Muscle of arm (tissue), 1 donor: ENCODE measurements at regions not wholly inside any gene's neighbourhood (a gene's known extent, or its start where the extent isn't known, plus 50 kb on each side); places are given as distances from the start of the nearest gene placed in this dataset.
A peak's percentile ranks its signal among the peaks of the same experiment; 100 is the strongest.
"Not testable (repeated sequence)": the region's sequence is repeated elsewhere in the genome, so short reads cannot be mapped to it uniquely, and the experiment has no call there.

Source experiments
- DNase-seq: peaks from one replicate; pipeline ENCODE4 v3.0.0-alpha.2; 2013

- DNase-seq = no peak
Observed at GRCh38 chr10:32217216-32217615, 129.7 kb downstream of the EPC1 start.

DNA sequence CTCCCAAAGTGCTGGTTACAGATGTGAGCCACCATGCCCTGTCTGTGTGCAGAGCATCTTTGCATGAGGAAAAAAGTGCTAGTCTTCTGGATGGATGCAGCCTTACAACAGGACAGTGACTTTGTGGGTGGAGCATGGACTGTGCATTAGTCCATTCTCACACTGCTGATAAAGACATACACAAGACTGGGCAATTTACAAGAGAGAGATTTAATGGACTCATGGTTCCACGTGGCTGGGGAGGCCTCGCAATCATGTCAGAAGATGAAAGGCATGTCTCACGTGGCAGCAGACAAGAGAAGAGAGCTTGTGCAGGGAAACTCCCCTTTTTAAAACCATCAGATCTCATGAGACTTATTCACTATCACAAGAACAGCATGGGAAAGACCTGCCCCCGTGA lies 133.1 kb downstream of the EPC1 start:
- DNase-seq = not testable (repeated sequence)

GRCh38 chr10:32211046-32211363 lies 136.0 kb downstream of the EPC1 start:
- DNase-seq = no peak

DNA sequence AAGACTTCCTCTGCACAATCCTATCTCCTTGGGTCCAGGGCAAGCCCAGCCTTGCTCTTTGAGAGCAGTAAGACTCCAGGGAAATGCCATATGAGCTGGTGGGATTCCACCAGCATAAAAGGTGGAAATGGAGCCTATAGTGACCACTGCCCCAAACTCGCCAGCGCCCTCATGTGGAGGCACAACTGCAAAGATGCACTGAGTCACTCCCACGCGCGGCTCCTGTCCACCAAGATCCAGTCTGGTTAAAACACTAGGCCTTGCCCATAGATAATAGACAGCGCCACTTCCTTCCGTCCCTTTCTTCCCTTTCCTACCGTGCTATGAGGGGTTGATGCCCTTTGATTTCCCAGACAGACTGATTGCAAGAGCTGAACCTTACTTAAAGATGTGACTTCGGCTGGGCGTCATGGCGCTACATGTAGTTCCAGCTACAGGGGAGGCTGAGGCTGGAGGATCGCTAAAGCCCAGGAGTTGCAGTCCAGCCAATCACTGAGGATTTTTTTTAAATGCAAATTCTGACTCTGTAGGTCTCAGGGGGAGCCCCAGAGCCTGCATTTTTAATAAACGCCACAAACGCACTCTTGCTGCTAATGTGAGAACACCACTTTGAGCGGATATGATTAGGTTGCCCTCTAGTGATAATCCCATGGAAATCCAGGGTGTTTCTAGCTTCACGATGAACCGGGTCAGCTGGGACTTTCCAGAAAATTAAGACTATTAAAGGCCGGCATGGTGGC lies 136.5 kb downstream of the EPC1 start:
- peak; percentile 19 for DNase-seq

- not testable (repeated sequence) for DNase-seq
Observed at GRCh38 chr10:32208005-32208404, 139.0 kb downstream of the EPC1 start.

- no peak for DNase-seq
Observed at GRCh38 chr10:32207544-32207943, 139.4 kb downstream of the EPC1 start.

DNA sequence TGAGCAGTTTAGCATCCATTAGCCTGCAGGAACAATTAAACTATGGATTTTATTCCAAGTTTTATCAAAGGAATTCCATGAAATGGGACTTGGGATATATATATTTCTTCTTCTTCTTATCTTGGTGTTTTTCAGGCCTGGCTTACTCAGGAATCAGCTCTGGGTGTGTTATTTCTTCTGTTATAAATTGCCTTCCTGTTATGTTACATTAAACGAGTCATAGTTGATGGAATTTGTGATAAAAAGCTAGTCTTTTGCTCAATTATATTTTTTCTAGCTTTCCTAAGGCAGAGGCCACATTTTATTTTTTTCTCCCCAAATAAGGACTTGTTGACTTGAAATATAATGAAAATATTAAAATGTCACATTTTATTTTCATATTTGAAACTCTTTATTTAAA lies 141.3 kb downstream of the EPC1 start:
- DNase-seq = no peak

- no peak for DNase-seq
Observed at GRCh38 chr10:32204606-32205005, 142.4 kb downstream of the EPC1 start.

GRCh38 chr10:32199714-32200394 lies 143.6 kb upstream of the KIF5B start:
- DNase-seq = no peak

DNA sequence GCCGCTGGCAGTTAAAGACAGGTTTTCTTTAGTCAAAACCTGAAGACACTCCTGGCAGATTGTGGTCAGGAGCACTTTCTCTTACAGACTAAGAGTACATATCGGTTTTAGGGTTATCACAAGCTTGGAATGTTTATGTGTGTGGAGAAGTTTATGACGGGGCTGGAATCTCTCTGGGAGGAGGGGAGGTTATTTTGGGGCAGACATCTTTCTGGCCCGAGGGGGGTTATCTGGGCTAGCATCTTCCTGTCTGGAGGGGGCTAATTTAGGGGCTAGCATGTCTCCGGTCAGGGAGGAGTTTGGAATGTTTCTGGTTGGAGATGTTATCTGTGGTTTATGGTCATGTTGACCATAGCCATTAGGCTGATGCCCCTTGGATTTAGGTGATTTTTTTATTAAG lies 141.2 kb upstream of the KIF5B start:
- no peak for DNase-seq

DNA sequence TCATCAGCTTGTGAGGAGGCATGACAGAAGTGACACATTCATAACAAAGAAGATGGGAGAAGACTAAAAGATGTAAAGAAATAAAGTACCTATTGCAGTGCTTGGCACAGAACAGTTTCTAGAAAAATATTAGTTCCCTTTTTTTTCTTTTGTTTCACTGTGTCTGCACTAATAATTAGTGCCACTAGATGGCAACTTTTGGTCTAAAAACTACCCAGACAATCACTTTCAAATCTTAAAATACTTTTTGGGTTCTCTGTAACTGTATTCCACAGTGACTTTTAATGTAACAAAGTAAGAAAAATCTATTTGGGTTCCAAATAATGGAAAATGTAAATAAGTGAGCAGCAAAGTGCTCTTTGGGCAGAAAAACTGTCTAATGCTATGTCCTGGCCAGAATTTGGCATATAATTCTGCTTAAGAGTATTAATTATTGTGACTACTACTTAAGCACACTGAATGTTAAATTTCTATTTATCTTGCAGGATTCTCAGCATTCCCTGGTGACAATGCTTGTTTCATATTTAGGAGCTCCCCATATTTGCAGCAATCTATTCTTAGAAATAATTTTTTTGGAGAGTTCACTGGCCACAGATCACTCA lies 134.8 kb upstream of the KIF5B start:
- peak; percentile 66 for DNase-seq

DNA sequence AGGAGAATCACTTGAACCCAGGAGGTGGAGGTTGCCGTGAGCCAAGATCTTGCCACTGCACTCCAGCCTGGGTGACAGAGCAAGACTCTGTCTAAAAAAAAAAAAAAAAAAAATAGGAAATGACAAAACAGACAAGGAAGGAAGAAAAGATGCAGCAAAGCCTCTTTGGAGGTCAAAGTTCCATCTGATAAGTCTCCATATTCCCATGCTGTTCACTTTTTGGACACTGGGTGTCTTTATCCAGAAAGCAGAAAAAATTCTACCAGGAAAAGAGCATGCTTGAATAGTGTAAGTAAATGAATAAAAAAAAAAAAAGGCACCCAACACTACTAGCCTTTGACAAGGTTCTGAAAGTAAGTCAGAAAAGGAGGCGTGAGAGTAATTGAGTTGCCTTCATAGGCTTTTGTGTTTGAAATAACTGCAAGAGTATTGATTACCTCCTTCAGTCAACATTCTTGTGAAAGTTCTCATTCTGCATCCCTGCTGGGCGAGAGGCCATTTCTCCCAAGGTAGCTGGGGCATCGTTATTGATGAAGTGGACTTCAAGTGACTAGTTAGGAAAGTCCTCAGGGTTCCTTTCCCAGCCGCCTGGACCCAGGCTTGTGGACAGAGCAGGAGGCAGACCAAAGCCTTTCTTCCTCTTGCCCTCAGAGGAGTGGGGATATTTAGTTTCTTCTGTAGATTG lies 133.3 kb upstream of the KIF5B start:
- no peak for DNase-seq

DNA sequence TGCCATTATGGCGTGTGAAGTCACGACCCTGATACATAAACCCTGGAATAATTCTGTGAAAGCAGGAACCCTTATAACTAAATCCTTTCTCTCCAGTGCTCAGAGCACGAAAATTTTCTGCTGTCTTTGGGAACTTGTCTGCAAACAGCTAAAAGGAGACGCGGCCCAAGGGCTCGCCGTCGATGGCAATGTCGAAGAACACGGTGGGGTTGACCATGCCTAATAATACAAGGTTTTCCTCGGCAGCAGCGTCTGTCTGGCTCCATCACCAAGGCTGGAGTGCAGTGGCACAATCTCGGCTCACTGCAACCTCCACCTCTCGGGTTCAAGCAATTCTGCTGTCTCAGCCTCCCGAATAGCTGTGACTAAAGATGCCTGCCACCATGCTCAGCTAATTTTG lies 132.4 kb upstream of the KIF5B start:
- not testable (repeated sequence) for DNase-seq

- DNase-seq = no peak
Observed at GRCh38 chr10:32187686-32188085, 131.5 kb upstream of the KIF5B start.

GRCh38 chr10:32183652-32184051 lies 127.4 kb upstream of the KIF5B start:
- DNase-seq = not testable (repeated sequence)

GRCh38 chr10:32182476-32182875 lies 126.3 kb upstream of the KIF5B start:
- DNase-seq = no peak

DNA sequence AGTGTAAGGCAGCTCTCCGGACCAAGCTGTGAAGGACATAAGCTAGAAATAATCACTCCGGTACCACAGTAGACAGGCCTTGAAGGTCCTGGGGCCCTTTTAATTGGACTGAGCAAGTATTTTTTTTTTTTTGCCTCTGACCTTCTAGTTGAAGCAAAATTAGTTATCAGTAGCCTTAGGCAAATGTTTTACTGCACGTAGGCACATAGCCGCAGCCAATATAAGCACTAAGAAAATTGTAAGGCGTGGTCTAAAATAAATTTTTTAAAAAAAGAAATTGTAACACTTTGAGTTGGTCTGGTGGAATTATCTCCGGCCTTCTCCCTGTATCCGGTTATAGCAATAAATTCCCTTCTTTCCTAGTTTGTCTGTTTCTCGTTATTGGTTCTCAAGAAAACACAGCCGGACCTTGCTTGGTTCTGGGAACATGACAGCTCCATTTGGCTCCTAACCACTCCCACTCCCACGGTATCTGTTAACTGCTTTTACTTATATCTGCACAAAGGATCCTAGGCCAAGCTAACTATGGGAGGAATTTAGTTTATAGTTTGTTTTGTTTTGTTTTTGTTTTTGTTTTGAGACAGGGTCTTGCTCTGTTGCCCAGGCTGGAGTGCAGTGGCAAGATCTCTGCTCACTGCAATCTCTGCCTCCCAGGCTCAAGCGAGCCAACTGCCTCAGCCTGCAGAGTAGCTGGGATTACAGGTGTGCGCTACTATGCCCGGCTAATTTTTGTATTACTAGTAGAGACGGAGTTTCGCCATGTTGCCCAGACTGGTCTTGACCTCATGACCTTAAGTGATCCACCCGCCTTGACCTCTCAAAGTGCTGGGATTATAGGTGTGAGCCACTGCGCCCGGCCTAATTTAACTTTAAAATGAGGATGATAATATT lies 124.4 kb upstream of the KIF5B start:
- no peak for DNase-seq

GRCh38 chr10:32179836-32180235 lies 123.6 kb upstream of the KIF5B start:
- no peak for DNase-seq

DNA sequence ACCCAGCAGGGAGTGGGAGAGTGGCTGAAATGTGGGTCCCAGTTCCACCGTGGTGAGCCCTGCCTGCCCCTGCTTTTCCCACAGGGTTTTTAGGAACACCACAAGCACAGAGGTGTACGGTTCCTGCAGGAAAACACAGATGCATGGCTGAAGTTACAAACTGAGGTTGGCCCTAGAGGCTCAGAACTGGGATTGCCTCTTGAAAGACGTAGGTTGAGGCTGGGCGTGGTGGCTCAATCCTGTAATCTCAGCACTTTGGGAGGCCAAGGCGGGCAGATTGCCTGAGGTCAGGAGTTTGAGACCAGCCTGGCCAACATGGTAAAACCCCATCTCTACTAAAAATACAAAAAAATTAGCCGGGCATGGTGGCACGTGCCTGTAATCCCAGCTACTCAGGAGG lies 121.4 kb upstream of the KIF5B start:
- DNase-seq = not testable (repeated sequence)

DNA sequence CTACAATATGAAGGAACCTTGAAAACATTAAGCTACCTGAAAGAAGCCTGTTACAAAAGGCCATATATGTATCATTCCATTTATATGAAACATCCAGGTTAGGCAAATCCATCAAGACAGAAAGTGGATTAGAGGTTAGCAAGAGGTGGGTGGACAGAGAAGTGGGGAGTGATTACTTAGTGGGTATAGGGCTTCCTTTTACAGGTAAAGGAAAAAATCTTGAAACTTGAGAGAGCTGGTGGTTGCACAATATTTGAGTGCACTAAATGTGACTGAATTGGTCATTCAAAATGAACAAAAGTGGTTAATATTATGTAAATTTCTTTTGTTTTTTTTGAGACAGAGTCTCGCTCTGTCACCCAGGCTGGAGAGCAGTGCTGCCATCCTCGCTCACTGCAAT lies 119.4 kb upstream of the KIF5B start:
- no peak for DNase-seq

- no peak for DNase-seq
Observed at GRCh38 chr10:32174349-32174893, 118.2 kb upstream of the KIF5B start.
